ENCODE measurements at regions not wholly inside any gene's neighbourhood (a gene's known extent, or its start where the extent isn't known, plus 50 kb on each side); places are given as distances from the start of the nearest gene placed in this dataset.
"Not testable (repeated sequence)": the region's sequence is repeated elsewhere in the genome, so short reads cannot be mapped to it uniquely, and the experiment has no call there.

DNA sequence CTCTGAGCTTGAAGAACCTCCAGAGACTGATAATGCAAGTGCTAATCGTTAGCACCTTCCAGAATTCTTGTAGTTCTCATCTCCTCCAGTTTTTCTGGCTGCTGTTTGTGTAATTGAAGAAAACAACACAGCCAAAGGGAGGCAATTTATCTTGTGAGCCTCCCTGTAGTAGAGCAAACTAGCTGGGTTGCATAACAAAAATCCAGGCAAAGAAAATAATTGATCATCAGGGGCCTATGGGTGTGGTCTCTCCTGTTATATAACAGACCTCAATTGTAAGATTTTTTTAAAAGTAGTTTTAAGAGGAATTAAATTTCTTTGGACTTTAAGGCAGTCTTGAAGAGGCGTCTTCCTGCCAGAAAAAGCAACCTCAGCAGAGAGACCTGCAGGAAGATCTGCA is 817.0 kb downstream of the CENPC start:
- no peak overlapping the region for H3K9ac ChIP-seq (ENCODE audit: low read length)
- H2AFZ ChIP-seq (ENCODE audit: low read length), result no peak overlapping the region
- no peak for DNase-seq
- no peaks in the 10 kb centered on the region for H3F3A ChIP-seq (ENCODE audit: insufficient read depth, low read length)
- H3K9me3 ChIP-seq (replicated peaks; ENCODE audit: insufficient read depth, low read length), result no peaks in the 10 kb centered on the region
- no peaks in the 10 kb centered on the region for H3K79me2 ChIP-seq (ENCODE audit: low read length)
- TF ChIP-seq EZH2phosphoT487 (IDR thresholded peaks at IDR 0.05; ENCODE audit: low read length) (no peak), EZH2 (optimal IDR thresholded peaks at IDR 0.05; ENCODE audit: low read depth, low read length) (no peak)
- TF ChIP-seq, protein P1, sequence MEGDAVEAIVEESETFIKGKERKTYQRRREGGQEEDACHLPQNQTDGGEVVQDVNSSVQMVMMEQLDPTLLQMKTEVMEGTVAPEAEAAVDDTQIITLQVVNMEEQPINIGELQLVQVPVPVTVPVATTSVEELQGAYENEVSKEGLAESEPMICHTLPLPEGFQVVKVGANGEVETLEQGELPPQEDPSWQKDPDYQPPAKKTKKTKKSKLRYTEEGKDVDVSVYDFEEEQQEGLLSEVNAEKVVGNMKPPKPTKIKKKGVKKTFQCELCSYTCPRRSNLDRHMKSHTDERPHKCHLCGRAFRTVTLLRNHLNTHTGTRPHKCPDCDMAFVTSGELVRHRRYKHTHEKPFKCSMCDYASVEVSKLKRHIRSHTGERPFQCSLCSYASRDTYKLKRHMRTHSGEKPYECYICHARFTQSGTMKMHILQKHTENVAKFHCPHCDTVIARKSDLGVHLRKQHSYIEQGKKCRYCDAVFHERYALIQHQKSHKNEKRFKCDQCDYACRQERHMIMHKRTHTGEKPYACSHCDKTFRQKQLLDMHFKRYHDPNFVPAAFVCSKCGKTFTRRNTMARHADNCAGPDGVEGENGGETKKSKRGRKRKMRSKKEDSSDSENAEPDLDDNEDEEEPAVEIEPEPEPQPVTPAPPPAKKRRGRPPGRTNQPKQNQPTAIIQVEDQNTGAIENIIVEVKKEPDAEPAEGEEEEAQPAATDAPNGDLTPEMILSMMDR (IDR thresholded peaks at IDR 0.05; ENCODE audit: low read length), result no peak
- H3K27me3 ChIP-seq (replicated peaks; ENCODE audit: insufficient read depth, low read length), result no peaks in the 10 kb centered on the region
- H3K4me1 ChIP-seq (ENCODE audit: low read length), result no peaks in the 10 kb centered on the region
- no peaks in the 10 kb centered on the region for H3K36me3 ChIP-seq (replicated peaks; ENCODE audit: insufficient read depth, low read length)
- no peaks in the 10 kb centered on the region for H4K20me1 ChIP-seq (ENCODE audit: insufficient read depth, low read length)
- H3K27ac ChIP-seq (ENCODE audit: low read length), result no peak overlapping the region
- no peak overlapping the region for H3K4me2 ChIP-seq (ENCODE audit: low read depth, low read length)
- no peak overlapping the region for H3K4me3 ChIP-seq (ENCODE audit: low read length)
- no peaks in the 10 kb centered on the region for H3K9me2 ChIP-seq (replicated peaks; ENCODE audit: insufficient read depth, low read length)

- not testable (repeated sequence) for H3K9ac ChIP-seq (ENCODE audit: low read length)
These were observed 832.9 kb downstream of the CENPC start for GRCh38 chr4:66712301-66712921.

GRCh38 chr4:66704243-66704642 is 841.1 kb downstream of the CENPC start:
- Histone ChIP-seq H3K27ac (ENCODE audit: low read length) (no peak overlapping the region), H3K9ac (ENCODE audit: low read length) (no peak overlapping the region), H3K9me3 (replicated peaks; ENCODE audit: insufficient read depth, low read length) (no peaks in the 10 kb centered on the region), H3K4me2 (ENCODE audit: low read depth, low read length) (no peak overlapping the region), H3K36me3 (replicated peaks; ENCODE audit: insufficient read depth, low read length) (no peaks in the 10 kb centered on the region), H4K20me1 (ENCODE audit: insufficient read depth, low read length) (no peaks in the 10 kb centered on the region), H2AFZ (ENCODE audit: low read length) (no peak overlapping the region), H3K79me2 (ENCODE audit: low read length) (no peaks in the 10 kb centered on the region), H3F3A (ENCODE audit: insufficient read depth, low read length) (no peaks in the 10 kb centered on the region), H3K4me1 (ENCODE audit: low read length) (no peaks in the 10 kb centered on the region), H3K4me3 (ENCODE audit: low read length) (no peak overlapping the region), H3K27me3 (replicated peaks; ENCODE audit: insufficient read depth, low read length) (no peaks in the 10 kb centered on the region), H3K9me2 (replicated peaks; ENCODE audit: insufficient read depth, low read length) (no peaks in the 10 kb centered on the region)
- no peak for DNase-seq
- TF ChIP-seq EZH2phosphoT487 (IDR thresholded peaks at IDR 0.05; ENCODE audit: low read length) (no peak), EZH2 (optimal IDR thresholded peaks at IDR 0.05; ENCODE audit: low read depth, low read length) (no peak)
- TF ChIP-seq, protein P1 (IDR thresholded peaks at IDR 0.05; ENCODE audit: low read length), result no peak

More at GRCh38 chr4:66712301-66712921, 832.9 kb downstream of the CENPC start:
- not testable (repeated sequence) for H3K27ac ChIP-seq (ENCODE audit: low read length); H3F3A ChIP-seq (ENCODE audit: insufficient read depth, low read length); H3K4me2 ChIP-seq (ENCODE audit: low read depth, low read length); H4K20me1 ChIP-seq (ENCODE audit: insufficient read depth, low read length); H3K4me1 ChIP-seq (ENCODE audit: low read length); H3K9me2 ChIP-seq (replicated peaks; ENCODE audit: insufficient read depth, low read length); H3K27me3 ChIP-seq (replicated peaks; ENCODE audit: insufficient read depth, low read length); H3K79me2 ChIP-seq (ENCODE audit: low read length); H2AFZ ChIP-seq (ENCODE audit: low read length); H3K4me3 ChIP-seq (ENCODE audit: low read length); H3K9me3 ChIP-seq (replicated peaks; ENCODE audit: insufficient read depth, low read length); H3K36me3 ChIP-seq (replicated peaks; ENCODE audit: insufficient read depth, low read length); DNase-seq

DNA sequence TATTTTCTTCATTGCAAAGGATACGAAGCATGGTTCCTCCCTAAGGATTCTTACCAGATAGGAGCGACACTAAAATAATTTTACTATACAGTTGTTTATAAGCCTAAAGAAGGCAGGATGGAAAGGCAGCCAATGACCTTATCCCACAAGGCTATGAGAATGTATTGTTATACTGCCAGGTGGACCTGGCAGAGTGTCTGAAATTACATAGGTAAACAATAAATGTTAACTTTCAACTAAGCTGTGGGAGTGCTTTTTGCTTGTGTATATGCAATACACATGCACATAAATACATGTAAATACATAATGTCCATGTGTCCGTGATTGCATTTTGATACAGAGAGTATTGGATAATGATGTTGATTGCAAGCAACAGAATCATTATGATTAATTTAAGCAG is 850.6 kb downstream of the CENPC start:
- Histone ChIP-seq H3K9me2 (replicated peaks; ENCODE audit: insufficient read depth, low read length) (no peaks in the 10 kb centered on the region), H3K9me3 (replicated peaks; ENCODE audit: insufficient read depth, low read length) (no peaks in the 10 kb centered on the region), H3K4me3 (ENCODE audit: low read length) (no peak overlapping the region), H3K9ac (ENCODE audit: low read length) (no peak overlapping the region), H3K79me2 (ENCODE audit: low read length) (no peaks in the 10 kb centered on the region), H3K4me2 (ENCODE audit: low read depth, low read length) (no peak overlapping the region), H3K36me3 (replicated peaks; ENCODE audit: insufficient read depth, low read length) (no peaks in the 10 kb centered on the region), H4K20me1 (ENCODE audit: insufficient read depth, low read length) (no peaks in the 10 kb centered on the region), H3K4me1 (ENCODE audit: low read length) (no peaks in the 10 kb centered on the region), H2AFZ (ENCODE audit: low read length) (no peak overlapping the region), H3K27ac (ENCODE audit: low read length) (no peak overlapping the region), H3K27me3 (replicated peaks; ENCODE audit: insufficient read depth, low read length) (no peaks in the 10 kb centered on the region), H3F3A (ENCODE audit: insufficient read depth, low read length) (no peaks in the 10 kb centered on the region)
- DNase-seq, result no peak
- TF ChIP-seq EZH2 (optimal IDR thresholded peaks at IDR 0.05; ENCODE audit: low read depth, low read length) (no peak), EZH2phosphoT487 (IDR thresholded peaks at IDR 0.05; ENCODE audit: low read length) (no peak)
- TF ChIP-seq, protein P1 (IDR thresholded peaks at IDR 0.05; ENCODE audit: low read length), result no peak

All from MM.1S (cell line).